ENCODE measurements at regions not wholly inside any gene's neighbourhood (a gene's known extent, or its start where the extent isn't known, plus 50 kb on each side); places are given as distances from the start of the nearest gene placed in this dataset.

DNA sequence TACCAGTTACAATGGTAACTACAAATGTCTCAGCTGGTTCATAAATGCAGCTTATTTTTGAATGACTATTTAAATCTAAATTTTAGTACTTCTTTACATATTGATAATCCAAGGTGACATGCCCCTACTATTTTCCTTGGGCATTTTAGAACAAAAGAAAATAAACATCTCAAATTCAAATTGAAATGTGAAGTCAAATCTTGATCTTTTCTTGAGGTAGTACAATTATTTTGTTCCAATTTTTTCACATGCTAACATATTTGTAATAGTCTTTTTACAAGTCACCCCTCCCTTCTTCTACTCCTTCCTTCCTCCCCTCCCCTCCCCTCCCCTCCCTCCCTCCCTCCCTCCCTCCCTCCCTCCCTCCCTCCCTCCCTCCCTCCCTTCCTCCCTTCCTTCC lies 370.1 kb upstream of the MMS22L start:
- TF ChIP-seq, protein P1, sequence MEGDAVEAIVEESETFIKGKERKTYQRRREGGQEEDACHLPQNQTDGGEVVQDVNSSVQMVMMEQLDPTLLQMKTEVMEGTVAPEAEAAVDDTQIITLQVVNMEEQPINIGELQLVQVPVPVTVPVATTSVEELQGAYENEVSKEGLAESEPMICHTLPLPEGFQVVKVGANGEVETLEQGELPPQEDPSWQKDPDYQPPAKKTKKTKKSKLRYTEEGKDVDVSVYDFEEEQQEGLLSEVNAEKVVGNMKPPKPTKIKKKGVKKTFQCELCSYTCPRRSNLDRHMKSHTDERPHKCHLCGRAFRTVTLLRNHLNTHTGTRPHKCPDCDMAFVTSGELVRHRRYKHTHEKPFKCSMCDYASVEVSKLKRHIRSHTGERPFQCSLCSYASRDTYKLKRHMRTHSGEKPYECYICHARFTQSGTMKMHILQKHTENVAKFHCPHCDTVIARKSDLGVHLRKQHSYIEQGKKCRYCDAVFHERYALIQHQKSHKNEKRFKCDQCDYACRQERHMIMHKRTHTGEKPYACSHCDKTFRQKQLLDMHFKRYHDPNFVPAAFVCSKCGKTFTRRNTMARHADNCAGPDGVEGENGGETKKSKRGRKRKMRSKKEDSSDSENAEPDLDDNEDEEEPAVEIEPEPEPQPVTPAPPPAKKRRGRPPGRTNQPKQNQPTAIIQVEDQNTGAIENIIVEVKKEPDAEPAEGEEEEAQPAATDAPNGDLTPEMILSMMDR (IDR thresholded peaks at IDR 0.05), result no peak

GRCh38 chr6:97653517-97653916 lies 370.5 kb upstream of the MMS22L start:
- TF ChIP-seq, protein P1 (IDR thresholded peaks at IDR 0.05), result no peak

DNA sequence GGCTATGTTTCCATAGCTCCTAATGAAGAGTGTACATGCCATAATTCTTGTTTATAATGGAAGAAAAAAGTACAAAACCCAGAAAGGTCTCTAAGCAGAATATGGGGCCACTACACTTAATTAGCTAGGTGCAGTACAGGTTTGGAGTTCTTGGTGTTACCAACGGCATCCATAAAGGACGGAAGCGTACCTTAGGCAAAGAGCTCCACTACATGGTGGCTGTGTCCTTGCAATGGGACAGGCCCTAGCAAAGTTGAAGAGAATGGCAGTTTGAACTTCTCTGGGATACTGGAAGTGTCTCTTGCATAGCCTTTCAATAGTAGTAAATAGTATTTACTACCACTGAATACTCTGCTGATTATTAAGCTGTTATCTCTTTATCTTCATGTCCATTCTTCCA lies 371.7 kb upstream of the MMS22L start:
- TF ChIP-seq, protein P1 (IDR thresholded peaks at IDR 0.05), result no peak

DNA sequence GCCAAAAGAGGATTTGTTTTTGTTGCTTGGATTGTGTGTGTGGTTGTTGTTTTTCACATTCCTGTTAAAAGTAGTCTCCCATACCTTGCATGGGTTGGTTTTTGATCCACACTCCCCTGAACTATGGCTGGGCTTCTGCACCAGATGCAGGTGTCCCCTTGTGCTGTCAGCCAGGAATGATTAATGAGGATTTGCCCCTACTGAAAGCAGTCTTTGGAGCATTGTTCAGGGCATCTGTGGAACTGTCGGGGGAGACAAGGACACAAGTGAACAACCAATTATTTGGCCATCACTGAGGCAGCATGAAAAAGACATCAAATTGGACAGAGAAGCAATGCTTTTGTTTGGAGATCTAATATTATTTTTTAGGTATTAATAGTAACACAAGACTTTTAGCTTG lies 373.2 kb upstream of the MMS22L start:
- TF ChIP-seq, protein P1 (IDR thresholded peaks at IDR 0.05), result no peak

- TF ChIP-seq, protein P1 (IDR thresholded peaks at IDR 0.05), result no peak
Observed at GRCh38 chr6:97656706-97657350, 373.8 kb upstream of the MMS22L start.

DNA sequence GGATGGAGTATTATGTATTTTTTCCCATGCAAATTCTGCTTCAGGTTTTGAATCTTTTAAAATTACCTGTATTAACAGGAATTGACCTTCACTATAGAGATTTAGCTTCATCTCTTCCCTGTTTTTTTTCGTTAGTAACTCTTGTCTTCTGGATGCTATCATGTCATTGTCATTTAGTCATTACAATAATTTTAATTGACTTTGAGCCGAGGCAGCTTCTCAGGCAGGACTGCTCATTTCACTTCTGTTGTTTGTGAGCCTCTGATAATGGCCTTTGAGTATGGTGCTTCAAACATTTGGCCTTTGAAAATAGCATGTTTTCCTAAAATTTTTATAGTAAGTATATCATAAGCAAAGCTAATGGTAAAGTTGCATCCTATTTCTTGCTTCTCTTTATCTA lies 375.1 kb upstream of the MMS22L start:
- TF ChIP-seq, protein P1 (IDR thresholded peaks at IDR 0.05), result no peak

DNA sequence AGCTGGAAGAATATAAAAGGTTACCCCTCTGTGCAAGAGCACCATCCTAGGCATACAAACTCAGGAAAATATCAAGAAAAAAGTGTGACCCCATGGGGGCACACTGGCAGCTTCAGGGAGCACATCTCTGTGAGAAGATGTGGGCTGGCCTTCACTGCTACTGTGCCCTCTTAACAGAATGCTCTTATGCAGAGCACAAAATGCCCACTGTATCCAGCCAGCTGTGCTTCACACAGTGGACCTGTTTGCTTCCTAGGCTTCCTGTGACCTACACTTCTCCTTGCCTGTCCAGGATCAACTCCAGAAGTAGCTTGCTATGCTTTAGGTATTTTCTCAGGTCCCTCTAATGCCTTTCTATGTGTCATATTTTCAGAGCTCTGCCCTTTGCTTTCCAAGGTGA lies 380.2 kb upstream of the MMS22L start:
- TF ChIP-seq, protein P1 (IDR thresholded peaks at IDR 0.05), result no peak

GRCh38 chr6:97665446-97665845 lies 382.4 kb upstream of the MMS22L start:
- TF ChIP-seq, protein P1 (IDR thresholded peaks at IDR 0.05), result no peak
